IMR-90 (cell line): ENCODE measurements at regions not wholly inside any gene's neighbourhood (a gene's known extent, or its start where the extent isn't known, plus 50 kb on each side); places are given as distances from the start of the nearest gene placed in this dataset.

Experiments used
- BHLHE40 ChIP-seq: fragments of 150-350 bp; IDR thresholded peaks from 2 replicates; pipeline ENCODE4 v1.6.1; 2016; ENCODE audit warnings: mild to moderate bottlenecking, low read depth, low read length
- CEBPB ChIP-seq: IDR thresholded peaks from 2 replicates; pipeline ENCODE4 v1.6.1; 2012; ENCODE audit warnings: low read depth, low read length, improper control_type of control experiment
- CHD1 ChIP-seq: IDR thresholded peaks from 2 replicates; pipeline ENCODE4 v1.6.1; 2012; ENCODE audit warnings: low read depth, low read length, improper control_type of control experiment
- MAFK ChIP-seq: IDR thresholded peaks from 2 replicates; pipeline ENCODE4 v1.6.1; 2012; ENCODE audit warnings: low read depth, low read length, improper control_type of control experiment
- MXI1 ChIP-seq: IDR thresholded peaks from 2 replicates; pipeline ENCODE4 v1.6.1; 2012; ENCODE audit warnings: low read depth, mild to moderate bottlenecking, low read length, moderate library complexity, borderline replicate concordance
- NFE2L2 ChIP-seq: fragments of 150-350 bp; IDR thresholded peaks from 2 replicates; pipeline ENCODE4 v1.6.1; 2016; ENCODE audit warnings: low read depth, mild to moderate bottlenecking, low read length
- POLR2A ChIP-seq: IDR thresholded peaks from 2 replicates; pipeline ENCODE4 v1.6.1; 2012; ENCODE audit warnings: mild to moderate bottlenecking, low read depth, low read length
- RAD21 ChIP-seq: IDR thresholded peaks from 2 replicates; pipeline ENCODE4 v1.6.1; 2012; ENCODE audit warnings: low read length, improper control_type of control experiment
- RCOR1 ChIP-seq: IDR thresholded peaks from 2 replicates; pipeline ENCODE4 v1.6.1; 2012; ENCODE audit warnings: mild to moderate bottlenecking, low read length, improper control_type of control experiment; ENCODE audit not compliant: insufficient replicate concordance
- RFX5 ChIP-seq: IDR thresholded peaks from 2 replicates; pipeline ENCODE4 v1.8.0; 2012; ENCODE audit warnings: low read depth, mild to moderate bottlenecking, low read length, moderate library complexity
- SMC3 ChIP-seq: fragments of 150-350 bp; IDR thresholded peaks from 2 replicates; pipeline ENCODE4 v1.6.1; 2016; ENCODE audit warnings: low read depth, mild to moderate bottlenecking, antibody characterized with exemption, low read length, moderate library complexity
- TF ChIP-seq, protein P1 (sequence below): conservative IDR thresholded peaks from 2 replicates; pipeline ENCODE4 v1.5.1; 2012; ENCODE audit warnings: mild to moderate bottlenecking, low read depth, low read length, improper control_type of control experiment
- TF ChIP-seq, protein P2 (sequence below): fragments of 150-350 bp; IDR thresholded peaks from 2 replicates; pipeline ENCODE4 v1.6.1; 2016; ENCODE audit warnings: low read depth, mild to moderate bottlenecking, low read length, moderate library complexity, borderline replicate concordance
- TF ChIP-seq, protein P3 (sequence below): fragments of 150-350 bp; IDR thresholded peaks from 2 replicates; pipeline ENCODE4 v1.6.1; 2017; ENCODE audit warnings: mild to moderate bottlenecking, antibody characterized with exemption, low read length, low read depth

DNA sequence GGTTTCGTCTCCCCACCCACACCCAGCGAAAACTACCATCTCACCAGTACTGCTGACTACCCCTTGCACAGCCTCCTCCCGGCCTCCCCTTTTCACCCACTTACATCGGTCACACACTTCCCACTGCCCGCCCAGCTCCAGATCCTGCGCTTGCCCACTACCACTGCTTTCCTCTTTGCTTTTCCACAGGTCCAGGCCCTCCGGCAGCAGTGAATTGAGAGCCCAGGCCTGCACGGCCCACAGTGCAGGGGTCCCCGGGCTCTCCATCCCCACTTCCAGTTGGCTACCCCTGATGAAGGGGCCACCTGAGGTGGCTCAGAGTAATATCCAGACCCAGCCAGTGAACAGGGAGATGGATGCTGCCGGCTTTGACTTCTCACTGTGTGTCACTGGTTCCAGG is 120.2 kb upstream of the FSTL4 start:
- TF ChIP-seq POLR2A: no peak
- TF ChIP-seq, protein P1, sequence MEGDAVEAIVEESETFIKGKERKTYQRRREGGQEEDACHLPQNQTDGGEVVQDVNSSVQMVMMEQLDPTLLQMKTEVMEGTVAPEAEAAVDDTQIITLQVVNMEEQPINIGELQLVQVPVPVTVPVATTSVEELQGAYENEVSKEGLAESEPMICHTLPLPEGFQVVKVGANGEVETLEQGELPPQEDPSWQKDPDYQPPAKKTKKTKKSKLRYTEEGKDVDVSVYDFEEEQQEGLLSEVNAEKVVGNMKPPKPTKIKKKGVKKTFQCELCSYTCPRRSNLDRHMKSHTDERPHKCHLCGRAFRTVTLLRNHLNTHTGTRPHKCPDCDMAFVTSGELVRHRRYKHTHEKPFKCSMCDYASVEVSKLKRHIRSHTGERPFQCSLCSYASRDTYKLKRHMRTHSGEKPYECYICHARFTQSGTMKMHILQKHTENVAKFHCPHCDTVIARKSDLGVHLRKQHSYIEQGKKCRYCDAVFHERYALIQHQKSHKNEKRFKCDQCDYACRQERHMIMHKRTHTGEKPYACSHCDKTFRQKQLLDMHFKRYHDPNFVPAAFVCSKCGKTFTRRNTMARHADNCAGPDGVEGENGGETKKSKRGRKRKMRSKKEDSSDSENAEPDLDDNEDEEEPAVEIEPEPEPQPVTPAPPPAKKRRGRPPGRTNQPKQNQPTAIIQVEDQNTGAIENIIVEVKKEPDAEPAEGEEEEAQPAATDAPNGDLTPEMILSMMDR: no peak
- no peak for TF ChIP-seq SMC3
- TF ChIP-seq NFE2L2: no peak
- TF ChIP-seq, protein P2, sequence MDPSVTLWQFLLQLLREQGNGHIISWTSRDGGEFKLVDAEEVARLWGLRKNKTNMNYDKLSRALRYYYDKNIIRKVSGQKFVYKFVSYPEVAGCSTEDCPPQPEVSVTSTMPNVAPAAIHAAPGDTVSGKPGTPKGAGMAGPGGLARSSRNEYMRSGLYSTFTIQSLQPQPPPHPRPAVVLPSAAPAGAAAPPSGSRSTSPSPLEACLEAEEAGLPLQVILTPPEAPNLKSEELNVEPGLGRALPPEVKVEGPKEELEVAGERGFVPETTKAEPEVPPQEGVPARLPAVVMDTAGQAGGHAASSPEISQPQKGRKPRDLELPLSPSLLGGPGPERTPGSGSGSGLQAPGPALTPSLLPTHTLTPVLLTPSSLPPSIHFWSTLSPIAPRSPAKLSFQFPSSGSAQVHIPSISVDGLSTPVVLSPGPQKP: no peak
- TF ChIP-seq MXI1: no peak
- TF ChIP-seq RAD21: no peak
- no peak for TF ChIP-seq RFX5
- no peak for TF ChIP-seq BHLHE40
- TF ChIP-seq MAFK: no peak
- TF ChIP-seq CHD1: no peak
- TF ChIP-seq RCOR1: no peak
- TF ChIP-seq, protein P3, sequence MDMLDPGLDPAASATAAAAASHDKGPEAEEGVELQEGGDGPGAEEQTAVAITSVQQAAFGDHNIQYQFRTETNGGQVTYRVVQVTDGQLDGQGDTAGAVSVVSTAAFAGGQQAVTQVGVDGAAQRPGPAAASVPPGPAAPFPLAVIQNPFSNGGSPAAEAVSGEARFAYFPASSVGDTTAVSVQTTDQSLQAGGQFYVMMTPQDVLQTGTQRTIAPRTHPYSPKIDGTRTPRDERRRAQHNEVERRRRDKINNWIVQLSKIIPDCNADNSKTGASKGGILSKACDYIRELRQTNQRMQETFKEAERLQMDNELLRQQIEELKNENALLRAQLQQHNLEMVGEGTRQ: no peak
- no peak for TF ChIP-seq CEBPB
